DOHH2 (cell line): ENCODE measurements at regions not wholly inside any gene's neighbourhood (a gene's known extent, or its start where the extent isn't known, plus 50 kb on each side); places are given as distances from the start of the nearest gene placed in this dataset.

Experiments used
- CTCF ChIP-seq: fragments of 200-600 bp; sonication (generic); IDR thresholded peaks from one replicate; pipeline ENCODE4 v1.5.1; 2014; ENCODE audit warnings: antibody characterized with exemption, mild to moderate bottlenecking, low read depth, low read length; ENCODE audit not compliant: poor library complexity, severe bottlenecking
- EZH2phosphoT487 ChIP-seq: fragments of 200-600 bp; sonication (generic); IDR thresholded peaks from 2 replicates; pipeline ENCODE4 v1.6.1; 2017; ENCODE audit warnings: borderline replicate concordance, mild to moderate bottlenecking, antibody characterized with exemption, low read length, moderate library complexity, mixed read lengths

DNA sequence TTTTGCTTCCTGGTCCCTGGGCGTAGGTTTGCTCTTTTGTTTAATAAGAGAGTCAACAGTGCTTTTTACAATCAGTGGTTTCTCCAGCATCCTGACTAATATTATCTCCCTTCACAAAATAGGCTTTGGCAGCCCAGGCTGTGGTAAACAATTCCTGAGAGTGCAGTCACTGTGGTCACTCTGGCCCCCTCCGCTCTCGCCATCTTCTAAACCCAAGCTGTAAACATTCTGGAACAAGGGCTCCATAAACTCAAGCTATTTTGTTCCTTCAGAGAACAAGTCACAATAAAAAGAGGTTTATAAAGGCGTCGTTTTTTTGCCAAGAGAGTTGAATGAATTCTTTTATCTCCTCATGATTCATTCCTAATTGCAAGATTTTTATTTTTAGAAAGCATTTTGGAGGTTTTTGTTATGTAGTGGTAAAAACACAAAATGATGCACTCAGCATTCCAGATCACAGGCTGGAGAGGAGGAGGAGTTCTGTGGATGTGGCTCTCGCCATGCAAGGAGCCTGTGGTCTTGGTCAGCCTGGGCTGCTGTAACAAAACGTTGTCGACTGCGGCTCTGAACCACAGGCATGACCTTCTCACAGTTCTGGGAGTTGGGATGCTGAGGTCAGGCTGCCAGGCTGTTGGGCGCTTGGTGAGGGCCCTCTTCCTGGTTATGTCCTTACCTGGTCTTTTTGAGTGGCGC lies 486.4 kb upstream of the FAT1 start:
- TF ChIP-seq CTCF (no peak), EZH2phosphoT487 (no peak)
